ENCODE measurements at regions not wholly inside any gene's neighbourhood (a gene's known extent, or its start where the extent isn't known, plus 50 kb on each side); places are given as distances from the start of the nearest gene placed in this dataset.
A peak's percentile ranks its signal among the peaks of the same experiment; 100 is the strongest.

GRCh38 chr4:182144626-182145333 lies 98.4 kb upstream of the TENM3 start:
- H3K27me3 Mint-ChIP-seq = peaks cover 40% of the 10 kb centered on the region
- H3K36me3 Mint-ChIP-seq = no peaks in the 10 kb centered on the region
- no peaks in the 10 kb centered on the region for H3K9me3 Mint-ChIP-seq
- H3K4me1 Mint-ChIP-seq = peaks cover 4 to 9% (median 7%) of the 10 kb centered on the region in 3 donors
- no peak overlapping the region for H3K27ac Mint-ChIP-seq
- peak overlapping the region in 2 of 4 donors; percentile 44 to 67 for H3K4me3 Mint-ChIP-seq

- Mint-ChIP-seq H3K36me3 (no peaks in the 10 kb centered on the region), H3K9me3 (no peaks in the 10 kb centered on the region), H3K4me1 (peaks cover 4 to 9% (median 7%) of the 10 kb centered on the region in 3 donors), H3K4me3 (peak overlapping the region in 3 of 4 donors; percentile 13 to 67 (median 44)), H3K27ac (no peak overlapping the region), H3K27me3 (peaks cover 35% of the 10 kb centered on the region)
Observed at GRCh38 chr4:182145334-182145905, 97.8 kb upstream of the TENM3 start.

- H3K9me3 Mint-ChIP-seq = no peaks in the 10 kb centered on the region
- H3K27ac Mint-ChIP-seq = no peak overlapping the region
- no peaks in the 10 kb centered on the region for H3K36me3 Mint-ChIP-seq
- H3K4me3 Mint-ChIP-seq = no peak overlapping the region
- peaks cover 29% of the 10 kb centered on the region for H3K27me3 Mint-ChIP-seq
- H3K4me1 Mint-ChIP-seq = peaks cover 4 to 9% (median 7%) of the 10 kb centered on the region in 3 donors
Observed at GRCh38 chr4:182147391-182147790, 95.8 kb upstream of the TENM3 start.

- H3K36me3 Mint-ChIP-seq = no peaks in the 10 kb centered on the region
- peaks cover 0 to 1% (median 0%) of the 10 kb centered on the region in 3 donors for H3K9me3 Mint-ChIP-seq
- peaks cover 7% of the 10 kb centered on the region for H3K27me3 Mint-ChIP-seq
- H3K4me3 Mint-ChIP-seq = no peak overlapping the region
- H3K27ac Mint-ChIP-seq = no peak overlapping the region
- no peaks in the 10 kb centered on the region for H3K4me1 Mint-ChIP-seq
Observed at GRCh38 chr4:182150645-182151044, 92.6 kb upstream of the TENM3 start.

GRCh38 chr4:182155806-182156205 lies 87.4 kb upstream of the TENM3 start:
- H3K4me3 Mint-ChIP-seq = no peak overlapping the region
- H3K27me3 Mint-ChIP-seq = no peaks in the 10 kb centered on the region
- H3K9me3 Mint-ChIP-seq = peaks cover 3 to 4% (median 3%) of the 10 kb centered on the region in 3 donors
- no peaks in the 10 kb centered on the region for H3K36me3 Mint-ChIP-seq
- H3K27ac Mint-ChIP-seq = no peak overlapping the region
- H3K4me1 Mint-ChIP-seq = no peaks in the 10 kb centered on the region

GRCh38 chr4:182163180-182163579 lies 80.0 kb upstream of the TENM3 start:
- Mint-ChIP-seq H3K27me3 (no peaks in the 10 kb centered on the region), H3K9me3 (peaks cover 0 to 4% (median 2%) of the 10 kb centered on the region in 3 donors), H3K36me3 (no peaks in the 10 kb centered on the region), H3K4me3 (no peak overlapping the region), H3K27ac (no peak overlapping the region), H3K4me1 (no peaks in the 10 kb centered on the region)

GRCh38 chr4:182169572-182169971 lies 73.6 kb upstream of the TENM3 start:
- Mint-ChIP-seq H3K27me3 (no peaks in the 10 kb centered on the region), H3K4me1 (no peaks in the 10 kb centered on the region), H3K36me3 (no peaks in the 10 kb centered on the region), H3K4me3 (no peak overlapping the region), H3K27ac (no peak overlapping the region), H3K9me3 (peaks cover 0 to 4% (median 1%) of the 10 kb centered on the region in 3 donors)

GRCh38 chr4:182169987-182170386 lies 73.2 kb upstream of the TENM3 start:
- no peaks in the 10 kb centered on the region for H3K36me3 Mint-ChIP-seq
- H3K27me3 Mint-ChIP-seq = no peaks in the 10 kb centered on the region
- no peaks in the 10 kb centered on the region for H3K4me1 Mint-ChIP-seq
- H3K4me3 Mint-ChIP-seq = no peak overlapping the region
- H3K9me3 Mint-ChIP-seq = peaks cover 0 to 4% (median 1%) of the 10 kb centered on the region in 3 donors
- H3K27ac Mint-ChIP-seq = no peak overlapping the region

GRCh38 chr4:182170417-182170935 lies 72.7 kb upstream of the TENM3 start:
- Mint-ChIP-seq H3K36me3 (no peaks in the 10 kb centered on the region), H3K27me3 (no peaks in the 10 kb centered on the region), H3K4me3 (no peak overlapping the region), H3K4me1 (no peaks in the 10 kb centered on the region), H3K27ac (no peak overlapping the region), H3K9me3 (peaks cover 0 to 4% (median 1%) of the 10 kb centered on the region in 3 donors)

- Mint-ChIP-seq H3K4me3 (no peak overlapping the region), H3K27ac (no peak overlapping the region), H3K9me3 (peaks cover 0 to 8% (median 0%) of the 10 kb centered on the region in 3 donors), H3K27me3 (no peaks in the 10 kb centered on the region), H3K36me3 (no peaks in the 10 kb centered on the region), H3K4me1 (no peaks in the 10 kb centered on the region)
Observed at GRCh38 chr4:182174979-182175378, 68.2 kb upstream of the TENM3 start.

GRCh38 chr4:182175788-182176519 lies 67.2 kb upstream of the TENM3 start:
- peaks cover 0 to 8% (median 0%) of the 10 kb centered on the region in 3 donors for H3K9me3 Mint-ChIP-seq

GRCh38 chr4:182177166-182177565 lies 66.0 kb upstream of the TENM3 start:
- Mint-ChIP-seq H3K27ac (no peak overlapping the region), H3K9me3 (peaks cover 0 to 6% (median 0%) of the 10 kb centered on the region in 3 donors), H3K4me3 (no peak overlapping the region), H3K36me3 (no peaks in the 10 kb centered on the region), H3K27me3 (no peaks in the 10 kb centered on the region), H3K4me1 (no peaks in the 10 kb centered on the region)

More at GRCh38 chr4:182175788-182176519, 67.2 kb upstream of the TENM3 start:
- H3K4me1 Mint-ChIP-seq = no peaks in the 10 kb centered on the region
- no peaks in the 10 kb centered on the region for H3K36me3 Mint-ChIP-seq
- no peak overlapping the region for H3K4me3 Mint-ChIP-seq
- no peaks in the 10 kb centered on the region for H3K27me3 Mint-ChIP-seq
- H3K27ac Mint-ChIP-seq = no peak overlapping the region

GRCh38 chr4:182179105-182179504 lies 64.1 kb upstream of the TENM3 start:
- Mint-ChIP-seq H3K27ac (no peak overlapping the region), H3K4me1 (no peaks in the 10 kb centered on the region), H3K4me3 (no peak overlapping the region), H3K27me3 (no peaks in the 10 kb centered on the region), H3K36me3 (no peaks in the 10 kb centered on the region), H3K9me3 (peaks cover 0 to 4% (median 0%) of the 10 kb centered on the region in 3 donors)

- no peaks in the 10 kb centered on the region for H3K27me3 Mint-ChIP-seq
- no peak overlapping the region for H3K4me3 Mint-ChIP-seq
- no peaks in the 10 kb centered on the region for H3K4me1 Mint-ChIP-seq
- H3K36me3 Mint-ChIP-seq = no peaks in the 10 kb centered on the region
- peaks cover 0 to 4% (median 0%) of the 10 kb centered on the region in 3 donors for H3K9me3 Mint-ChIP-seq
- H3K27ac Mint-ChIP-seq = no peak overlapping the region
Observed at GRCh38 chr4:182179751-182180150, 63.5 kb upstream of the TENM3 start.

GRCh38 chr4:182185491-182185890 lies 57.7 kb upstream of the TENM3 start:
- H3K36me3 Mint-ChIP-seq = no peaks in the 10 kb centered on the region
- H3K4me3 Mint-ChIP-seq = no peak overlapping the region
- H3K27me3 Mint-ChIP-seq = no peaks in the 10 kb centered on the region
- H3K27ac Mint-ChIP-seq = no peak overlapping the region
- no peaks in the 10 kb centered on the region for H3K4me1 Mint-ChIP-seq
- no peaks in the 10 kb centered on the region for H3K9me3 Mint-ChIP-seq

All from IgD-negative memory B cell (primary cell).